Fibroblast of mammary gland (primary cell): ENCODE measurements at regions not wholly inside any gene's neighbourhood (a gene's known extent, or its start where the extent isn't known, plus 50 kb on each side); places are given as distances from the start of the nearest gene placed in this dataset.

Source experiments
- DNase-seq: peaks from one replicate; pipeline ENCODE4 v3.0.0-alpha.2; 2010; ENCODE audit warnings: low read depth
- H3K4me3 ChIP-seq: 2 replicates; pipeline ENCODE4 v1.5.1; 2011; ENCODE audit warnings: low read depth, mild to moderate bottlenecking, low read length, moderate library complexity; ENCODE audit not compliant: control insufficient read depth
- TF ChIP-seq, protein P1 (sequence below): conservative IDR thresholded peaks from 2 replicates; pipeline ENCODE4 v1.5.1; 2011; ENCODE audit warnings: low read depth, low read length, inconsistent platforms; ENCODE audit not compliant: control insufficient read depth, insufficient read depth

DNA sequence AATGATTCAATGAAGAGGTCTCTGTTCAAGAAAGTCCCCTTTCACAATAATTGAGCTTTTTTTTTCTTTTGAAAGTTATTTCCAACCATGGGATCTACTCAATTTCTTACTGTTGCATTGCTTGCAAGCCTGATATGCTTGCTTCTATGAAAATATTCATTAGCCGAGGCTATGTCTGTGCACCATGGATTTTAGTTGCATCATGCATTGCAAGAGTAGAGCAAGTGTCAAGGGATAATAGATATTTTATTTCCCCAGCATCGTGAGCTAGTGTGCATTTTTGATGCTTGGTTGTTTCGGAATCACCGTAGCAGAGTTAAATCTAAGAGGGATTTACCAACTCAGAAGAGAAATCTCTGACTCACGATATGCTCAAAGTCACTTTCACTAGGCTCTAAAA, 222.0 kb downstream of the SH2D4B start:
- no peak overlapping the region for H3K4me3 ChIP-seq
- TF ChIP-seq, protein P1, sequence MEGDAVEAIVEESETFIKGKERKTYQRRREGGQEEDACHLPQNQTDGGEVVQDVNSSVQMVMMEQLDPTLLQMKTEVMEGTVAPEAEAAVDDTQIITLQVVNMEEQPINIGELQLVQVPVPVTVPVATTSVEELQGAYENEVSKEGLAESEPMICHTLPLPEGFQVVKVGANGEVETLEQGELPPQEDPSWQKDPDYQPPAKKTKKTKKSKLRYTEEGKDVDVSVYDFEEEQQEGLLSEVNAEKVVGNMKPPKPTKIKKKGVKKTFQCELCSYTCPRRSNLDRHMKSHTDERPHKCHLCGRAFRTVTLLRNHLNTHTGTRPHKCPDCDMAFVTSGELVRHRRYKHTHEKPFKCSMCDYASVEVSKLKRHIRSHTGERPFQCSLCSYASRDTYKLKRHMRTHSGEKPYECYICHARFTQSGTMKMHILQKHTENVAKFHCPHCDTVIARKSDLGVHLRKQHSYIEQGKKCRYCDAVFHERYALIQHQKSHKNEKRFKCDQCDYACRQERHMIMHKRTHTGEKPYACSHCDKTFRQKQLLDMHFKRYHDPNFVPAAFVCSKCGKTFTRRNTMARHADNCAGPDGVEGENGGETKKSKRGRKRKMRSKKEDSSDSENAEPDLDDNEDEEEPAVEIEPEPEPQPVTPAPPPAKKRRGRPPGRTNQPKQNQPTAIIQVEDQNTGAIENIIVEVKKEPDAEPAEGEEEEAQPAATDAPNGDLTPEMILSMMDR, result no peak
- DNase-seq, result no peak

DNA sequence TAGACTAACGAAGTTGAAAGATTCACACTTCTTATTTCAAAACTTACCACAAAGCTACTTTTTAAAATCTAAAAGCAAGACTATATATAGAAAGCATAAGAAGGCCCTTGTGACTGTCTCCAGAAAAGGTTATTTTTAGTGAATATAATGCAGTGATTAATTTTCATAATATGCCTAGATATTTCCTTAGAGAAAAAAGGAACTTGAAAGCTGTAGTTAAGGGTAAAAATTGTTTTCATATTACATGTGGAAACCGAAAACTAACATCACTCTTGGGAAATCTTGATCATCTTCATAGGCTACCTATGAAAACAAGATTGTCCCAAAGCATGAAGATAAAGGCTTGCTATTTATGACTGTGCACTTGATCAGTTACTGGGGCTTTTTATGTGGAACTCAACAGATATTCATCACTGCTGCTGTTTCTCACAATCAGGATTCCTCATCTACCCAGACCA, 223.2 kb downstream of the SH2D4B start:
- H3K4me3 ChIP-seq, result no peak overlapping the region
- DNase-seq, result no peak
- TF ChIP-seq, protein P1, result no peak

DNA sequence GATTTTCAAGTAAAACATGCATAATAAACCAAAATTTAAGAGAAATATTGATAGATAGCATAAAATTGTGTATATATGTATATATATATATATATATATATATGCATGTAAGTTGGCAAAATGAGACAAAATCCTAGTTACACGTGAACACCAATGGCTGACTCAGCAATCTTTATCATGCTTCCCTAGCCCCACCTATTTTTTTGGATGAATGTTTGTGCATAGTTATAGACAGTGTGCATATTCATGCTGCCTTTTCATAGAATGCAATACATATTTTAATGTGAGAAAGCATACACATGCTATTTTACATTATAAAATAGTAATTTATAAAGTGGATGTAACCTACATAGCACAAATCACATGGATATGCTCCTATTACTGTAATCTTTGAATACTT, 230.3 kb downstream of the SH2D4B start:
- no peak overlapping the region for H3K4me3 ChIP-seq
- DNase-seq, result no peak
- TF ChIP-seq, protein P1, result no peak

DNA sequence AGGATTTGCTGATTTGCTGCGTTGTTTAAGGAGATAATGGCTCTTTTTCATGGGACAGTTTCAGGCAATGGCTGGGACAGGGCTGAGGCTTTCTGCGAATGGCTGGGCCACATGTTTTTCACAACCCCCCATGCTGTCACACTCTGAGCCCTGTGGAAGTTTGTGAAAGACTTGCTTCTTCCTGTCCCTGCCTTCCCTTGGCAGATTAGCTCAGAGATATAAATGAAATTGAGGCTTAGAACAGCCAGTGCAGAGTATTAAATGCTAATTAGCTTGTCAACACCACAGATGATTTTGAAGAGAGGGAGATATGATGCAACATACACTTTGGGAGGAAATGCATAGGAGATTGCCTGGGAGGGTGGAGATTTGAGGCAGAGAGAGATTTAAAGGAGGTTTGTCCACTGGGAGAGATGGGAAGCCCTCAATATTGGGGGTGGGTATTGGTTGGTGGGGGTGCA, 232.0 kb downstream of the SH2D4B start:
- TF ChIP-seq, protein P1, result no peak
- H3K4me3 ChIP-seq, result no peak overlapping the region
- DNase-seq, result no peak

DNA sequence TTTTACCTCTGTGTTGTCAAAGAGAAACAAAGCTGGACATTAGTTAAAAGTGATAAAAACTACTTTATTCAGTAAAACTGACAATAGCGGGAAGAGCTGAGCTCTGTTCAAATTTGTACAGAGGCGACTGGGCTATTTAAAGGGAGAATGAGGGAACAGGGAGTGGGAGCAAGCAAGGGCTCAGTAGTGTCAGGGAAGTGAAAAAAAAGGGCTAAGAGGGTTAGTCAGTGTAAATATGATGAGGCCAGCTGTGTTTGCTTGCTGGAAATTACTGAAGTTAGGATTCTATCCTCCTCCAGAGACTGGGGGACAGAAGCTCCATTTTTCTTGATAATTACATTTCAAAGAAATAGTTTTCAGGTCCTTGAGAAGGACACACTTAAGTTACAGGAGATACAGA, 232.5 kb downstream of the SH2D4B start:
- no peak for DNase-seq
- TF ChIP-seq, protein P1, result no peak
- H3K4me3 ChIP-seq, result no peak overlapping the region

DNA sequence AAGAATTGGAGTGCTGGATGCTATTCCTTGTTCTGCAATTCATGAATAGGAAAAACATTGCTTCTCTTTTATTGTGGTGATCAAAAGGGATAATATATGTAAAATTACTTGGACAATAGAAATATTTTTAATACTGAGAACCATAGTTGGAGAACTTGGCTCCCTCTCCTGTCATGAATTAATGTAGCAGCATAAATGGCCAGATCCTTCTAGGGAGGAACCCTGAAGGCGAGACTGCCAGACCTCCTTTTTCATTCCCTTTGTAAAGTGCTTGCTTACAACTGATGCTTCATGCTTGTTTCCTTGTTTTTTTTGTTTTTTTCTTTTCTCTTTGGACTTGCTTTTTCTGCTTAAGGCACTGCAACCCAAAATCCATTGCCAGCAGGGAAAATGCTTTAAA, 233.6 kb downstream of the SH2D4B start:
- H3K4me3 ChIP-seq, result no peak overlapping the region
- no peak for DNase-seq
- TF ChIP-seq, protein P1, result no peak
